ENCODE measurements at regions not wholly inside any gene's neighbourhood (a gene's known extent, or its start where the extent isn't known, plus 50 kb on each side); places are given as distances from the start of the nearest gene placed in this dataset.

GRCh38 chr2:155517362-155517761 is 815.2 kb downstream of the NR4A2 start:
- TF ChIP-seq POLR2A (IDR thresholded peaks at IDR 0.05) (no peak), CTCF (IDR thresholded peaks at IDR 0.05) (no peak)

All from Peyer's patch (tissue), 4 donors.